Prostate gland (tissue), 2 donors: ENCODE measurements at regions not wholly inside any gene's neighbourhood (a gene's known extent, or its start where the extent isn't known, plus 50 kb on each side); places are given as distances from the start of the nearest gene placed in this dataset.
"Not testable (repeated sequence)": the region's sequence is repeated elsewhere in the genome, so short reads cannot be mapped to it uniquely, and the experiment has no call there.

ENCODE experiments used
- POLR2AphosphoS5 ChIP-seq: sonication (generic); formaldehyde crosslinking; IDR thresholded peaks from one replicate; pipeline ENCODE4 v1.6.1; 2017; ENCODE audit warnings: antibody characterized with exemption
- TF ChIP-seq, protein P1 (sequence below), 4 experiments: fragments of 200-600 bp in 2 of 4; fragments of 450-650 bp in 2 of 4; sonication (generic) in 2 of 4; IDR thresholded peaks; 1 replicate in 3 of 4; 2 replicates in 1 of 4; pipeline ENCODE4 v1.5.1; 2016 to 2019; ENCODE audit warnings: antibody characterized with exemption in 4 of 4, mild to moderate bottlenecking in 2 of 4, moderate library complexity in 2 of 4

DNA sequence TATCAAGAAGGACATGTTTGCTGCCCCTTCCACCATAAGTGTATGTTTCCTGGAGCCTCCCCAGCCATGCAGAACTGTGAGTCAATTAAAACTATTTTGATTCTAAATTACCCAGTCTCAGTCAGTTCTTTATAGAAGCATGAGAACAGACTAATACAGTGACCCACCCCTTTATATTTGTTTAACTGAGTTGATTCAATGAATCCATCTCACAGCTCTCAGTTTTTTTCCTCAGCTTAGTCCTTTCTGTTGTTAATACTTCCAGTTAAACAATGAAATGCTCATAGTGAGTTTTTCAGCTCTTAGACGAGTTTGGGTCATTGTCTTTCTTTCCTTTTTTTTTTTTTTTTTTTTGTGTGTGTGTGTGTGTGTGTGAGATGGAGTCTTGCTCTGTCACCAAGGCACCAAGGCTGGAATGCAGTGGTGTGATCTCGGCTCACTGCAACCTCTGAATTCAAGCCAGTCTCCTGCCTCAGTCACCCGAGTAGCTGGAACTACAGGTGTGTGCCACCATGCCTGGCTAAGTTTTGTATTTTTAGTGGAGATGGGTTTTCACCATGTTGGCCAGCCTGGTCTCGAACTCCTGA is 417.9 kb upstream of the ZNG1F start:
- TF ChIP-seq, protein P1, sequence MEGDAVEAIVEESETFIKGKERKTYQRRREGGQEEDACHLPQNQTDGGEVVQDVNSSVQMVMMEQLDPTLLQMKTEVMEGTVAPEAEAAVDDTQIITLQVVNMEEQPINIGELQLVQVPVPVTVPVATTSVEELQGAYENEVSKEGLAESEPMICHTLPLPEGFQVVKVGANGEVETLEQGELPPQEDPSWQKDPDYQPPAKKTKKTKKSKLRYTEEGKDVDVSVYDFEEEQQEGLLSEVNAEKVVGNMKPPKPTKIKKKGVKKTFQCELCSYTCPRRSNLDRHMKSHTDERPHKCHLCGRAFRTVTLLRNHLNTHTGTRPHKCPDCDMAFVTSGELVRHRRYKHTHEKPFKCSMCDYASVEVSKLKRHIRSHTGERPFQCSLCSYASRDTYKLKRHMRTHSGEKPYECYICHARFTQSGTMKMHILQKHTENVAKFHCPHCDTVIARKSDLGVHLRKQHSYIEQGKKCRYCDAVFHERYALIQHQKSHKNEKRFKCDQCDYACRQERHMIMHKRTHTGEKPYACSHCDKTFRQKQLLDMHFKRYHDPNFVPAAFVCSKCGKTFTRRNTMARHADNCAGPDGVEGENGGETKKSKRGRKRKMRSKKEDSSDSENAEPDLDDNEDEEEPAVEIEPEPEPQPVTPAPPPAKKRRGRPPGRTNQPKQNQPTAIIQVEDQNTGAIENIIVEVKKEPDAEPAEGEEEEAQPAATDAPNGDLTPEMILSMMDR (IDR thresholded peaks at IDR 0.05), result not testable (repeated sequence)
- not testable (repeated sequence) for TF ChIP-seq POLR2AphosphoS5
